H54 (cell line): ENCODE measurements at regions not wholly inside any gene's neighbourhood (a gene's known extent, or its start where the extent isn't known, plus 50 kb on each side); places are given as distances from the start of the nearest gene placed in this dataset.

Source experiments
- DNase-seq: peaks from one replicate; pipeline ENCODE4 v3.0.0; 2011; ENCODE audit warnings: low spot score, mixed read lengths; ENCODE audit not compliant: insufficient read length
- FAIRE-seq: peaks from 3 replicates; lab custom pipeline; 2011; peaks lifted over from hg19 to GRCh38; lab: Jason Lieb, UNC
- POLR2A ChIP-seq: IDR thresholded peaks from 2 replicates; pipeline ENCODE4 v1.6.1; 2011; ENCODE audit warnings: low read depth, mild to moderate bottlenecking, low read length

GRCh38 chr5:170159947-170160346, 54.2 kb downstream of the FOXI1 start:
- no peak for FAIRE-seq
- TF ChIP-seq POLR2A: no peak
- no peak for DNase-seq

- FAIRE-seq (no peak), DNase-seq (no peak)
- no peak for TF ChIP-seq POLR2A
Observed at GRCh38 chr5:170161069-170161468, 55.4 kb downstream of the FOXI1 start.

GRCh38 chr5:170162631-170163321, 57.1 kb downstream of the FOXI1 start:
- FAIRE-seq: no peak
- DNase-seq: no peak
- no peak for TF ChIP-seq POLR2A

GRCh38 chr5:170164087-170164486, 58.4 kb downstream of the FOXI1 start:
- no peak for DNase-seq
- no peak for FAIRE-seq
- TF ChIP-seq POLR2A: no peak

- no peak for FAIRE-seq
- no peak for DNase-seq
- TF ChIP-seq POLR2A: no peak
Observed at GRCh38 chr5:170164921-170165320, 59.2 kb downstream of the FOXI1 start.

- no peak for TF ChIP-seq POLR2A
- FAIRE-seq: no peak
- DNase-seq: no peak
Observed at GRCh38 chr5:170166101-170166500, 60.4 kb downstream of the FOXI1 start.

GRCh38 chr5:170168002-170168401, 62.3 kb downstream of the FOXI1 start:
- DNase-seq (no peak), FAIRE-seq (no peak)
- no peak for TF ChIP-seq POLR2A

GRCh38 chr5:170168797-170169196, 63.1 kb downstream of the FOXI1 start:
- FAIRE-seq (no peak), DNase-seq (no peak)
- no peak for TF ChIP-seq POLR2A

GRCh38 chr5:170169996-170170395, 62.8 kb upstream of the C5orf58 start:
- TF ChIP-seq POLR2A: no peak
- DNase-seq (no peak), FAIRE-seq (no peak)

GRCh38 chr5:170171811-170172210, 61.0 kb upstream of the C5orf58 start:
- no peak for TF ChIP-seq POLR2A
- no peak for FAIRE-seq

GRCh38 chr5:170173227-170173626, 59.6 kb upstream of the C5orf58 start:
- peak; percentile 20 for FAIRE-seq
- DNase-seq: peak; percentile 60
- no peak for TF ChIP-seq POLR2A

More at GRCh38 chr5:170171811-170172210, 61.0 kb upstream of the C5orf58 start:
- DNase-seq: no peak

GRCh38 chr5:170173647-170174046, 59.1 kb upstream of the C5orf58 start:
- FAIRE-seq: no peak
- DNase-seq: no peak

GRCh38 chr5:170176916-170177315, 55.9 kb upstream of the C5orf58 start:
- FAIRE-seq (no peak), DNase-seq (no peak)
- TF ChIP-seq POLR2A: no peak

More at GRCh38 chr5:170173647-170174046, 59.1 kb upstream of the C5orf58 start:
- TF ChIP-seq POLR2A: no peak

- no peak for TF ChIP-seq POLR2A
- FAIRE-seq (no peak), DNase-seq (no peak)
Observed at GRCh38 chr5:170178814-170179213, 54.0 kb upstream of the C5orf58 start.

GRCh38 chr5:170179626-170180025, 53.2 kb upstream of the C5orf58 start:
- no peak for TF ChIP-seq POLR2A
- no peak for FAIRE-seq
- no peak for DNase-seq
